ENCODE measurements at regions not wholly inside any gene's neighbourhood (a gene's known extent, or its start where the extent isn't known, plus 50 kb on each side); places are given as distances from the start of the nearest gene placed in this dataset.

- no peak for DNase-seq
Measured at GRCh38 chr15:67006083-67007065, 59.0 kb upstream of the SMAD3 start.

GRCh38 chr15:67009576-67010569 is 55.5 kb upstream of the SMAD3 start:
- no peak for DNase-seq

GRCh38 chr15:67010898-67011616 is 54.3 kb upstream of the SMAD3 start:
- no peak for DNase-seq

- no peak for DNase-seq
Measured at GRCh38 chr15:67011617-67012005, 53.8 kb upstream of the SMAD3 start.

- no peak for DNase-seq
Measured at GRCh38 chr15:67013696-67014095, 51.7 kb upstream of the SMAD3 start.
